IMR-90 (cell line): ENCODE measurements at regions not wholly inside any gene's neighbourhood (a gene's known extent, or its start where the extent isn't known, plus 50 kb on each side); places are given as distances from the start of the nearest gene placed in this dataset.

ENCODE experiments used
- ATAC-seq: fragments of 200-7000 bp; cut with Tn5 transposase; 2 replicates; pipeline ENCODE4 v1.9.1; 2020; ENCODE audit warnings: low read depth, mild to moderate bottlenecking, moderate library complexity
- BruUV-seq: library from RNA; stranded (reverse); fragments of 400-500 nt; replicated peaks from 2 replicates; lab custom pipeline; 2021; lab: Mats Ljungman, UMichigan
- CTCF ChIA-PET: fragments of 300-600 bp; formaldehyde crosslinking; extraction: SDS; loops from one replicate; lab custom pipeline; 2021; ENCODE audit warnings: antibody characterized with exemption; lab: Yijun Ruan, JAX
- POLR2A ChIA-PET: fragments of 300-600 bp; sonication (Branson Sonifier 250); formaldehyde crosslinking; loops from one replicate; lab custom pipeline; 2022; ENCODE audit warnings: antibody characterized with exemption; ENCODE audit not compliant: unreplicated experiment; lab: Charles Lee
- DNase-seq: peaks from one replicate; pipeline ENCODE4 v3.0.0; 2013
- H2AFZ ChIP-seq: replicated peaks from 2 replicates; pipeline ENCODE3; 2013; ENCODE audit warnings: low read length, mild to moderate bottlenecking; ENCODE audit not compliant: poor library complexity
- H2AK5ac ChIP-seq: 2 replicates; pipeline ENCODE4 v1.6.1; 2013; ENCODE audit warnings: low read depth, low read length, inconsistent platforms
- H2AK9ac ChIP-seq: replicated peaks from 2 replicates; pipeline ENCODE3; 2013; ENCODE audit warnings: mild to moderate bottlenecking, low read depth, low read length, moderate library complexity; ENCODE audit not compliant: poor library complexity
- H2BK120ac ChIP-seq: 2 replicates; pipeline ENCODE4 v1.6.1; 2013; ENCODE audit warnings: low read depth, low read length, inconsistent platforms
- H2BK15ac ChIP-seq: 3 replicates; pipeline ENCODE4 v1.6.1; 2013; ENCODE audit warnings: low read depth, low read length, inconsistent platforms
- H2BK20ac ChIP-seq: 2 replicates; pipeline ENCODE4 v1.6.1; 2013; ENCODE audit warnings: low read depth, mild to moderate bottlenecking, inconsistent platforms, low read length, moderate library complexity
- H2BK5ac ChIP-seq: 2 replicates; pipeline ENCODE4 v1.6.1; 2013; ENCODE audit warnings: mild to moderate bottlenecking, low read depth, low read length, inconsistent platforms; ENCODE audit not compliant: poor library complexity, severe bottlenecking
- H3K14ac ChIP-seq: replicated peaks from 2 replicates; pipeline ENCODE4 v1.6.1; 2013; ENCODE audit warnings: low read depth, low read length, inconsistent platforms
- H3K18ac ChIP-seq: 2 replicates; pipeline ENCODE4 v1.6.1; 2013; ENCODE audit warnings: low read depth, low read length, control low read depth
- H3K23ac ChIP-seq: 2 replicates; pipeline ENCODE4 v1.6.1; 2013; ENCODE audit warnings: low read depth, low read length, inconsistent platforms
- H3K27ac ChIP-seq: 2 replicates; pipeline ENCODE4 v1.5.1; 2013; ENCODE audit warnings: mild to moderate bottlenecking, control low read depth, low read length; ENCODE audit not compliant: insufficient read depth
- H3K27me3 ChIP-seq: 2 replicates; pipeline ENCODE4 v1.6.1; 2013; ENCODE audit warnings: low read length; ENCODE audit not compliant: control insufficient read depth, insufficient read depth
- H3K36me3 ChIP-seq: 2 replicates; pipeline ENCODE4 v1.6.1; 2013; ENCODE audit warnings: low read length, mixed read lengths; ENCODE audit not compliant: control insufficient read depth, insufficient read depth
- H3K4ac ChIP-seq: 2 replicates; pipeline ENCODE4 v1.6.1; 2013; ENCODE audit warnings: low read depth, low read length, inconsistent platforms
- H3K4me1 ChIP-seq: 2 replicates; pipeline ENCODE4 v1.6.1; 2013; ENCODE audit warnings: low read length, mixed read lengths; ENCODE audit not compliant: control insufficient read depth, insufficient read depth
- H3K4me2 ChIP-seq: 2 replicates; pipeline ENCODE4 v1.6.1; 2013; ENCODE audit warnings: low read depth, mild to moderate bottlenecking, control low read depth, low read length, moderate library complexity
- H3K4me3 ChIP-seq: 2 replicates; pipeline ENCODE4 v1.5.1; 2013; ENCODE audit warnings: low read depth, mild to moderate bottlenecking, control low read depth, low read length, moderate library complexity; ENCODE audit not compliant: insufficient read depth
- H3K56ac ChIP-seq: 2 replicates; pipeline ENCODE4 v1.6.1; 2013; ENCODE audit warnings: low read length, inconsistent platforms; ENCODE audit not compliant: insufficient read depth; ENCODE audit errors: extremely low read depth
- H3K79me1 ChIP-seq, 2 experiments: 2 replicates each; pipeline ENCODE4 v1.6.1; 2013; ENCODE audit warnings: low read length in 2 of 2, inconsistent platforms in 1 of 2, low read depth in 1 of 2
- H3K9ac ChIP-seq: 2 replicates; pipeline ENCODE4 v1.6.1; 2013; ENCODE audit warnings: low read depth, low read length, control low read depth
- H3K9me1 ChIP-seq: 2 replicates; pipeline ENCODE4 v1.6.1; 2013; ENCODE audit warnings: low read length, inconsistent platforms; ENCODE audit not compliant: insufficient read depth
- H3K9me3 ChIP-seq: 2 replicates; pipeline ENCODE4 v1.6.1; 2013; ENCODE audit warnings: low read length; ENCODE audit not compliant: control insufficient read depth, insufficient read depth
- H4K20me1 ChIP-seq: 2 replicates; pipeline ENCODE4 v1.6.1; 2013; ENCODE audit warnings: low read length, inconsistent platforms; ENCODE audit not compliant: insufficient read depth
- H4K5ac ChIP-seq: 2 replicates; pipeline ENCODE4 v1.6.1; 2013; ENCODE audit warnings: mild to moderate bottlenecking, low read depth, low read length, control low read depth
- H4K8ac ChIP-seq, 2 experiments: 2 replicates each; pipeline ENCODE4 v1.6.1; 2013; ENCODE audit warnings: low read depth in 2 of 2, low read length in 2 of 2, control low read depth in 1 of 2, inconsistent platforms in 1 of 2
- H4K91ac ChIP-seq: 2 replicates; pipeline ENCODE4 v1.6.1; 2013; ENCODE audit warnings: low read depth, low read length, inconsistent platforms; ENCODE audit not compliant: insufficient read depth
- BHLHE40 ChIP-seq: fragments of 150-350 bp; IDR thresholded peaks from 2 replicates; pipeline ENCODE4 v1.6.1; 2016; ENCODE audit warnings: mild to moderate bottlenecking, low read depth, low read length
- CEBPB ChIP-seq: IDR thresholded peaks from 2 replicates; pipeline ENCODE4 v1.6.1; 2012; ENCODE audit warnings: low read depth, low read length, improper control_type of control experiment
- FOS ChIP-seq: fragments of 150-350 bp; IDR thresholded peaks from 2 replicates; pipeline ENCODE4 v1.6.1; 2016; ENCODE audit warnings: low read depth, low read length
- MAFK ChIP-seq: IDR thresholded peaks from 2 replicates; pipeline ENCODE4 v1.6.1; 2012; ENCODE audit warnings: low read depth, low read length, improper control_type of control experiment
- MXI1 ChIP-seq: IDR thresholded peaks from 2 replicates; pipeline ENCODE4 v1.6.1; 2012; ENCODE audit warnings: low read depth, mild to moderate bottlenecking, low read length, moderate library complexity, borderline replicate concordance
- POLR2A ChIP-seq: IDR thresholded peaks from 2 replicates; pipeline ENCODE4 v1.6.1; 2012; ENCODE audit warnings: mild to moderate bottlenecking, low read depth, low read length
- RAD21 ChIP-seq: IDR thresholded peaks from 2 replicates; pipeline ENCODE4 v1.6.1; 2012; ENCODE audit warnings: low read length, improper control_type of control experiment
- RCOR1 ChIP-seq: IDR thresholded peaks from 2 replicates; pipeline ENCODE4 v1.6.1; 2012; ENCODE audit warnings: mild to moderate bottlenecking, low read length, improper control_type of control experiment; ENCODE audit not compliant: insufficient replicate concordance
- WGBS, 2 experiments: methylation state at CpG; one replicate each; pipeline versions ENCODE4 v1.1.5 to v1.1.7; 2013; ENCODE audit warnings: missing lambda C conversion rate in 2 of 2; ENCODE audit not compliant: insufficient read length in 1 of 2; ENCODE audit errors: extremely low coverage in 2 of 2; 5-methylcytosine and 5-hydroxymethylcytosine counted together
- dilution Hi-C: fragments of 300-500 bp; cut with HindIII; formaldehyde crosslinking; loops from one replicate; pipeline ENCODE4 v1.14.3; 2018; ENCODE audit warnings: low sequenced_read_pairs; ENCODE audit not compliant: unreplicated experiment
- in situ Hi-C: fragments of 300-500 bp; cut with MboI; formaldehyde crosslinking; loops from 3 replicates; pipeline ENCODE4 v1.14.3; 2019; ENCODE audit warnings: low sequenced_read_pairs, inconsistent platforms, mixed read lengths
- intact Hi-C: fragments of 100-400 bp; cut with micrococcal nuclease; formaldehyde crosslinking; loops from 2 replicates; pipeline ENCODE4 v1.10.0; 2022
- TF ChIP-seq, protein P1 (sequence below): conservative IDR thresholded peaks from 2 replicates; pipeline ENCODE4 v1.5.1; 2012; ENCODE audit warnings: mild to moderate bottlenecking, low read depth, low read length, improper control_type of control experiment
- TF ChIP-seq, protein P2 (sequence below): fragments of 150-350 bp; IDR thresholded peaks from 2 replicates; pipeline ENCODE4 v1.6.1; 2017; ENCODE audit warnings: mild to moderate bottlenecking, antibody characterized with exemption, low read length, low read depth

GRCh38 chr2:80874374-80874773 lies 569.8 kb upstream of the LRRTM1 start:
- Histone ChIP-seq H2BK120ac (no peak overlapping the region), H3K18ac (no peak overlapping the region), H2BK15ac (no peak overlapping the region), H3K4me2 (no peak overlapping the region), H4K8ac (no peak overlapping the region), H2BK5ac (no peak overlapping the region), H3K4me3 (no peak overlapping the region), H3K14ac (no peak overlapping the region), H3K36me3 (no peaks in the 10 kb centered on the region), H3K9me3 (0 out of 2 replicates have a peak, but pooled peaks cover 5% of the 10 kb centered on the region), H2AK9ac (no peak overlapping the region), H3K4me1 (no peaks in the 10 kb centered on the region), H4K91ac (no peak overlapping the region), H4K20me1 (no peaks in the 10 kb centered on the region), H2BK20ac (no peak overlapping the region), H3K4ac (no peak overlapping the region), H4K5ac (no peak overlapping the region), H2AK5ac (no peak overlapping the region), H3K56ac (no peak overlapping the region), H3K79me1 (no peaks in the 10 kb centered on the region), H3K9ac (no peak overlapping the region), H3K27ac (no peak overlapping the region), H3K9me1 (no peaks in the 10 kb centered on the region), H3K23ac (no peak overlapping the region), H2AFZ (no peak overlapping the region), H3K27me3 (no peaks in the 10 kb centered on the region)
- in situ Hi-C loops: no loop called here
- POLR2A ChIA-PET: no interaction called here
- dilution Hi-C loops: no loop called here
- TF ChIP-seq RAD21: no peak
- TF ChIP-seq MAFK: no peak
- no peak for TF ChIP-seq FOS
- TF ChIP-seq POLR2A: no peak
- TF ChIP-seq BHLHE40: no peak
- TF ChIP-seq CEBPB: no peak
- no peak for TF ChIP-seq MXI1
- TF ChIP-seq RCOR1: no peak
- TF ChIP-seq, protein P1, sequence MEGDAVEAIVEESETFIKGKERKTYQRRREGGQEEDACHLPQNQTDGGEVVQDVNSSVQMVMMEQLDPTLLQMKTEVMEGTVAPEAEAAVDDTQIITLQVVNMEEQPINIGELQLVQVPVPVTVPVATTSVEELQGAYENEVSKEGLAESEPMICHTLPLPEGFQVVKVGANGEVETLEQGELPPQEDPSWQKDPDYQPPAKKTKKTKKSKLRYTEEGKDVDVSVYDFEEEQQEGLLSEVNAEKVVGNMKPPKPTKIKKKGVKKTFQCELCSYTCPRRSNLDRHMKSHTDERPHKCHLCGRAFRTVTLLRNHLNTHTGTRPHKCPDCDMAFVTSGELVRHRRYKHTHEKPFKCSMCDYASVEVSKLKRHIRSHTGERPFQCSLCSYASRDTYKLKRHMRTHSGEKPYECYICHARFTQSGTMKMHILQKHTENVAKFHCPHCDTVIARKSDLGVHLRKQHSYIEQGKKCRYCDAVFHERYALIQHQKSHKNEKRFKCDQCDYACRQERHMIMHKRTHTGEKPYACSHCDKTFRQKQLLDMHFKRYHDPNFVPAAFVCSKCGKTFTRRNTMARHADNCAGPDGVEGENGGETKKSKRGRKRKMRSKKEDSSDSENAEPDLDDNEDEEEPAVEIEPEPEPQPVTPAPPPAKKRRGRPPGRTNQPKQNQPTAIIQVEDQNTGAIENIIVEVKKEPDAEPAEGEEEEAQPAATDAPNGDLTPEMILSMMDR: no peak
- TF ChIP-seq, protein P2, sequence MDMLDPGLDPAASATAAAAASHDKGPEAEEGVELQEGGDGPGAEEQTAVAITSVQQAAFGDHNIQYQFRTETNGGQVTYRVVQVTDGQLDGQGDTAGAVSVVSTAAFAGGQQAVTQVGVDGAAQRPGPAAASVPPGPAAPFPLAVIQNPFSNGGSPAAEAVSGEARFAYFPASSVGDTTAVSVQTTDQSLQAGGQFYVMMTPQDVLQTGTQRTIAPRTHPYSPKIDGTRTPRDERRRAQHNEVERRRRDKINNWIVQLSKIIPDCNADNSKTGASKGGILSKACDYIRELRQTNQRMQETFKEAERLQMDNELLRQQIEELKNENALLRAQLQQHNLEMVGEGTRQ: no peak
- CTCF ChIA-PET: no interaction called here
- DNase-seq: no peak
- no peak for ATAC-seq
- no CpG with 5 or more reads among the region's 2 CpGs for WGBS, 2 experiments
- BruUV-seq: no TSS peak
- intact Hi-C loops: no loop called here
